H9 (cell line): ENCODE measurements at regions not wholly inside any gene's neighbourhood (a gene's known extent, or its start where the extent isn't known, plus 50 kb on each side); places are given as distances from the start of the nearest gene placed in this dataset.
A peak's percentile ranks its signal among the peaks of the same experiment; 100 is the strongest.

Experiments used
- DNase-seq: peaks from one replicate; pipeline ENCODE4 v3.0.0-alpha.2; 2017
- H2AFZ ChIP-seq: one replicate; pipeline ENCODE4 v1.6.1; 2013; ENCODE audit warnings: mild to moderate bottlenecking, low read length, control low read depth, moderate library complexity
- H2AK5ac ChIP-seq: 2 replicates; pipeline ENCODE4 v1.6.1; 2013; ENCODE audit warnings: low read length, control low read depth, mixed read lengths; ENCODE audit not compliant: insufficient read length
- H2BK120ac ChIP-seq: one replicate; pipeline ENCODE4 v1.6.1; 2013; ENCODE audit warnings: low read depth, mild to moderate bottlenecking, low read length, control low read depth, inconsistent platforms; ENCODE audit not compliant: poor library complexity, severe bottlenecking
- H2BK12ac ChIP-seq: 2 replicates; pipeline ENCODE4 v1.6.1; 2013; ENCODE audit warnings: low read length, control low read depth, mixed read lengths, low read depth; ENCODE audit not compliant: insufficient read length
- H2BK15ac ChIP-seq: 2 replicates; pipeline ENCODE4 v1.6.1; 2013; ENCODE audit warnings: low read depth, low read length, control low read depth
- H2BK20ac ChIP-seq: one replicate; pipeline ENCODE4 v1.6.1; 2013; ENCODE audit warnings: low read depth, mild to moderate bottlenecking, low read length, control low read depth, inconsistent platforms; ENCODE audit not compliant: poor library complexity, severe bottlenecking
- H2BK5ac ChIP-seq: 2 replicates; pipeline ENCODE4 v1.6.1; 2013; ENCODE audit warnings: low read length, control low read depth, mixed read lengths; ENCODE audit not compliant: insufficient read length
- H3K14ac ChIP-seq: 2 replicates; pipeline ENCODE4 v1.6.1; 2013; ENCODE audit warnings: low read length, control low read depth; ENCODE audit not compliant: insufficient read depth
- H3K18ac ChIP-seq: 2 replicates; pipeline ENCODE4 v1.6.1; 2013; ENCODE audit warnings: low read depth, mild to moderate bottlenecking, mixed read lengths, low read length, control low read depth; ENCODE audit not compliant: insufficient read length
- H3K23ac ChIP-seq: 2 replicates; pipeline ENCODE4 v1.6.1; 2013; ENCODE audit warnings: low read length, control low read depth, mixed read lengths, low read depth; ENCODE audit not compliant: insufficient read length
- H3K23me2 ChIP-seq: 2 replicates; pipeline ENCODE4 v1.6.1; 2013; ENCODE audit warnings: low read depth, mild to moderate bottlenecking, mixed read lengths, low read length, control low read depth; ENCODE audit not compliant: insufficient read length, poor library complexity, severe bottlenecking
- H3K27ac ChIP-seq: 2 replicates; pipeline ENCODE4 v1.5.1; 2013; ENCODE audit warnings: low read length, control low read depth, mixed read lengths, low read depth; ENCODE audit not compliant: insufficient read length
- H3K27me3 ChIP-seq: 2 replicates; pipeline ENCODE4 v1.6.1; 2013; ENCODE audit warnings: low read length, control low read depth, inconsistent platforms; ENCODE audit not compliant: insufficient read depth
- H3K4ac ChIP-seq: 2 replicates; pipeline ENCODE4 v1.6.1; 2013; ENCODE audit warnings: low read depth, mild to moderate bottlenecking, control low read depth, inconsistent platforms, low read length, moderate library complexity
- H3K4me1 ChIP-seq: 2 replicates; pipeline ENCODE4 v1.6.1; 2013; ENCODE audit warnings: low read length, control low read depth, inconsistent platforms; ENCODE audit not compliant: insufficient read depth
- H3K4me2 ChIP-seq: 2 replicates; pipeline ENCODE4 v1.6.1; 2013; ENCODE audit warnings: low read length, control low read depth, mixed read lengths; ENCODE audit not compliant: insufficient read length, insufficient read depth
- H3K56ac ChIP-seq: 2 replicates; pipeline ENCODE4 v1.6.1; 2013; ENCODE audit warnings: low read depth, mild to moderate bottlenecking, mixed read lengths, low read length, control low read depth; ENCODE audit not compliant: insufficient read length
- H3K79me1 ChIP-seq: 2 replicates; pipeline ENCODE4 v1.6.1; 2013; ENCODE audit warnings: low read depth, mild to moderate bottlenecking, moderate library complexity, low read length, control low read depth, inconsistent platforms; ENCODE audit not compliant: insufficient read depth, poor library complexity, severe bottlenecking
- H3K79me2 ChIP-seq: 2 replicates; pipeline ENCODE4 v1.6.1; 2013; ENCODE audit warnings: low read length, control low read depth, inconsistent platforms; ENCODE audit not compliant: insufficient read depth
- H3K9ac ChIP-seq: 2 replicates; pipeline ENCODE4 v1.6.1; 2013; ENCODE audit warnings: low read length, control low read depth, mixed read lengths; ENCODE audit not compliant: insufficient read length; ENCODE audit errors: extremely low read depth
- H3K9me3 ChIP-seq: one replicate; pipeline ENCODE4 v1.6.1; 2013; ENCODE audit warnings: low read depth, low read length, inconsistent platforms; ENCODE audit not compliant: control insufficient read depth
- H3T11ph ChIP-seq: one replicate; pipeline ENCODE4 v1.6.1; 2013; ENCODE audit warnings: mild to moderate bottlenecking, low read length, control low read depth, inconsistent platforms
- H4K20me1 ChIP-seq: one replicate; pipeline ENCODE4 v1.6.1; 2013; ENCODE audit not compliant: control insufficient read depth, insufficient read length, insufficient read depth
- H4K5ac ChIP-seq: 2 replicates; pipeline ENCODE4 v1.6.1; 2013; ENCODE audit warnings: low read depth, mild to moderate bottlenecking, mixed read lengths, low read length, control low read depth; ENCODE audit not compliant: insufficient read length
- H4K8ac ChIP-seq: replicated peaks from 2 replicates; pipeline ENCODE4 v1.6.1; 2013; ENCODE audit warnings: low read length, control low read depth, mixed read lengths, low read depth; ENCODE audit not compliant: insufficient read length
- H4K91ac ChIP-seq: 2 replicates; pipeline ENCODE4 v1.6.1; 2013; ENCODE audit warnings: low read depth, mild to moderate bottlenecking, moderate library complexity, mixed read lengths, low read length, control low read depth; ENCODE audit not compliant: insufficient read length
- H3K27ac Mint-ChIP-seq, 3 experiments: 2 replicates in 2 of 3; 3 replicates in 1 of 3; pipeline ENCODE4 v1.8.0; 2020 to 2021; ENCODE audit warnings: mixed read lengths in 3 of 3, mild to moderate bottlenecking in 1 of 3, moderate library complexity in 1 of 3
- H3K27me3 Mint-ChIP-seq: 2 replicates; pipeline ENCODE4 v1.8.0; 2021; ENCODE audit warnings: low read depth, mild to moderate bottlenecking, moderate library complexity, mixed read lengths
- H3K36me3 Mint-ChIP-seq, 3 experiments: 2 replicates in 2 of 3; 3 replicates in 1 of 3; pipeline ENCODE4 v1.8.0; 2020 to 2021; ENCODE audit warnings: low read depth in 3 of 3, mixed read lengths in 3 of 3; ENCODE audit not compliant: insufficient read depth in 1 of 3
- H3K4me1 Mint-ChIP-seq, 2 experiments: 2 replicates each; pipeline ENCODE4 v1.8.0; 2020; ENCODE audit warnings: mixed read lengths in 2 of 2
- H3K4me3 Mint-ChIP-seq, 2 experiments: 2 replicates in 1 of 2; 3 replicates in 1 of 2; pipeline ENCODE4 v1.8.0; 2020 to 2021; ENCODE audit warnings: mild to moderate bottlenecking in 2 of 2, mixed read lengths in 2 of 2, moderate library complexity in 1 of 2
- H3K9me3 Mint-ChIP-seq, 2 experiments: 2 replicates in 1 of 2; 3 replicates in 1 of 2; pipeline ENCODE4 v1.8.0; 2020; ENCODE audit warnings: mild to moderate bottlenecking in 2 of 2, mixed read lengths in 2 of 2, moderate library complexity in 1 of 2
- WGBS: extraction: QIAGEN DNeasy Blood & Tissue Kit; methylation state at CpG from one replicate; pipeline ENCODE4 v1.1.7; 2013; ENCODE audit warnings: missing lambda C conversion rate, low lambda C conversion rate, mixed read lengths; ENCODE audit not compliant: insufficient read length; ENCODE audit errors: extremely low coverage; 5-methylcytosine and 5-hydroxymethylcytosine counted together
- TF ChIP-seq, protein P1 (sequence below): fragments of 200-600 bp; sonication (generic); conservative IDR thresholded peaks from 3 replicates; pipeline ENCODE4 v1.8.0; 2021; ENCODE audit warnings: antibody characterized with exemption, mild to moderate bottlenecking

GRCh38 chr3:159882367-159882766 is 106.3 kb upstream of the IL12A start:
- Histone ChIP-seq H2BK12ac (no peak overlapping the region), H3K4me1 (0 out of 2 replicates have a peak, but pooled peaks cover 2% of the 10 kb centered on the region), H4K91ac (no peak overlapping the region), H3K14ac (no peak overlapping the region), H3K4me2 (no peak overlapping the region), H3K79me1 (no peaks in the 10 kb centered on the region), H3T11ph (no peak overlapping the region), H2BK120ac (no peak overlapping the region), H3K23me2 (no peaks in the 10 kb centered on the region), H3K56ac (no peak overlapping the region), H3K23ac (no peak overlapping the region), H2BK15ac (no peak overlapping the region), H2AFZ (no peak overlapping the region), H3K79me2 (no peaks in the 10 kb centered on the region), H3K9ac (no peak overlapping the region), H4K20me1 (no peaks in the 10 kb centered on the region), H2BK5ac (no peak overlapping the region), H3K27me3 (no peaks in the 10 kb centered on the region), H2BK20ac (no peak overlapping the region), H2AK5ac (no peak overlapping the region), H4K5ac (no peak overlapping the region), H3K4ac (no peak overlapping the region), H3K27ac (no peak overlapping the region), H3K9me3 (no peaks in the 10 kb centered on the region), H4K8ac (no peak overlapping the region), H3K18ac (no peak overlapping the region)
- no peaks in the 10 kb centered on the region for H3K27me3 Mint-ChIP-seq
- no peaks in the 10 kb centered on the region for H3K9me3 Mint-ChIP-seq
- peaks cover 0 to 12% (median 3%) of the 10 kb centered on the region in 3 experiments; a peak in 4 of 7 replicates for H3K36me3 Mint-ChIP-seq
- no peak for DNase-seq
- H3K4me3 Mint-ChIP-seq, result no peak overlapping the region
- TF ChIP-seq, protein P1, sequence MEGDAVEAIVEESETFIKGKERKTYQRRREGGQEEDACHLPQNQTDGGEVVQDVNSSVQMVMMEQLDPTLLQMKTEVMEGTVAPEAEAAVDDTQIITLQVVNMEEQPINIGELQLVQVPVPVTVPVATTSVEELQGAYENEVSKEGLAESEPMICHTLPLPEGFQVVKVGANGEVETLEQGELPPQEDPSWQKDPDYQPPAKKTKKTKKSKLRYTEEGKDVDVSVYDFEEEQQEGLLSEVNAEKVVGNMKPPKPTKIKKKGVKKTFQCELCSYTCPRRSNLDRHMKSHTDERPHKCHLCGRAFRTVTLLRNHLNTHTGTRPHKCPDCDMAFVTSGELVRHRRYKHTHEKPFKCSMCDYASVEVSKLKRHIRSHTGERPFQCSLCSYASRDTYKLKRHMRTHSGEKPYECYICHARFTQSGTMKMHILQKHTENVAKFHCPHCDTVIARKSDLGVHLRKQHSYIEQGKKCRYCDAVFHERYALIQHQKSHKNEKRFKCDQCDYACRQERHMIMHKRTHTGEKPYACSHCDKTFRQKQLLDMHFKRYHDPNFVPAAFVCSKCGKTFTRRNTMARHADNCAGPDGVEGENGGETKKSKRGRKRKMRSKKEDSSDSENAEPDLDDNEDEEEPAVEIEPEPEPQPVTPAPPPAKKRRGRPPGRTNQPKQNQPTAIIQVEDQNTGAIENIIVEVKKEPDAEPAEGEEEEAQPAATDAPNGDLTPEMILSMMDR, result no peak
- peak overlapping the region in 1 of 3 experiments; percentile 81; a peak in 2 of 7 replicates for H3K27ac Mint-ChIP-seq
- WGBS, result no CpG with 5 or more reads among the region's 3 CpGs
- H3K4me1 Mint-ChIP-seq, result peaks cover 18 to 21% of the 10 kb centered on the region in 2 experiments
